K562 (cell line): ENCODE measurements at regions not wholly inside any gene's neighbourhood (a gene's known extent, or its start where the extent isn't known, plus 50 kb on each side); places are given as distances from the start of the nearest gene placed in this dataset.

ENCODE experiments used
- ATAC-seq: fragments of 200-7000 bp; cut with Tn5 transposase; 3 replicates; pipeline ENCODE4 v1.9.1; 2020; ENCODE audit warnings: moderate library complexity
- BruUV-seq: library from RNA; stranded (reverse); fragments of 400-500 nt; replicated peaks from 2 replicates; lab custom pipeline; 2021; lab: Mats Ljungman, UMichigan
- CTCF ChIA-PET: fragments of 300-600 bp; formaldehyde crosslinking; extraction: SDS; loops from one replicate; lab custom pipeline; 2021; ENCODE audit warnings: low intra/inter-chr PET ratio; lab: Yijun Ruan, JAX
- POLR2A ChIA-PET: fragments of 300-600, 350-650 bp; sonication (Branson Sonifier 250); formaldehyde crosslinking; extraction: SDS; loops from one replicate; lab custom pipeline; 2021; ENCODE audit warnings: antibody characterized with exemption, inconsistent platforms; lab: Yijun Ruan, JAX
- DNase-seq, 4 experiments: peaks; one replicate each; pipeline versions ENCODE4 v3.0.0 to v3.0.0-alpha.2; 2011 to 2018; ENCODE audit warnings: low spot score in 3 of 4, mixed read lengths in 3 of 4; ENCODE audit errors: extremely low read depth in 1 of 4
- FAIRE-seq: peaks from 2 replicates; lab custom pipeline; 2011; peaks lifted over from hg19 to GRCh38; lab: Jason Lieb, UNC
- H2AFZ ChIP-seq: 2 replicates; pipeline ENCODE4 v1.6.0; 2011; ENCODE audit warnings: low read depth, low read length, control low read depth, inconsistent platforms
- H3K27ac ChIP-seq: fragments of 200-600 bp; 3 replicates; pipeline ENCODE4 v1.8.0; 2011; ENCODE audit warnings: low read depth, mild to moderate bottlenecking, control low read depth, inconsistent platforms, low read length, moderate library complexity, mixed read lengths; ENCODE audit errors: extremely low read depth
- H3K27me3 ChIP-seq, 2 experiments: fragments of 300-600 bp in 1 of 2; 2 replicates in 1 of 2; 3 replicates in 1 of 2; pipeline versions ENCODE4 v1.6.0 to v1.8.0; 2011; ENCODE audit warnings: inconsistent platforms in 2 of 2, low read length in 2 of 2, mild to moderate bottlenecking in 1 of 2, mixed read lengths in 1 of 2, moderate library complexity in 1 of 2; ENCODE audit not compliant: control insufficient read depth in 2 of 2, insufficient read depth in 2 of 2
- H3K36me3 ChIP-seq: fragments of 300-600 bp; 3 replicates; pipeline ENCODE4 v1.8.0; 2011; ENCODE audit warnings: mild to moderate bottlenecking, low read length, inconsistent platforms; ENCODE audit not compliant: control insufficient read depth, insufficient read depth
- H3K4me1 ChIP-seq, 2 experiments: fragments of 200-600 bp in 1 of 2; replicated peaks in 1 of 2; 2 replicates in 1 of 2; 3 replicates in 1 of 2; pipeline versions ENCODE4 v1.5.1 to v1.8.0; 2011; ENCODE audit warnings: inconsistent platforms in 2 of 2, low read length in 2 of 2, mild to moderate bottlenecking in 1 of 2, mixed read lengths in 1 of 2, moderate library complexity in 1 of 2; ENCODE audit not compliant: control insufficient read depth in 2 of 2, insufficient read depth in 2 of 2
- H3K4me2 ChIP-seq: 2 replicates; pipeline ENCODE4 v1.6.1; 2011; ENCODE audit warnings: low read length, control low read depth, inconsistent platforms, mixed read lengths; ENCODE audit not compliant: insufficient read depth
- H3K4me3 ChIP-seq: fragments of 200-600 bp; sonication (generic), shearing (Covaris generic); 2 replicates; pipeline ENCODE4 v1.5.1; 2016; ENCODE audit warnings: control low read depth, inconsistent platforms
- H3K79me2 ChIP-seq: fragments of 200-600 bp; 3 replicates; pipeline ENCODE4 v1.8.0; 2011; ENCODE audit warnings: low read length, inconsistent platforms; ENCODE audit not compliant: control insufficient read depth, insufficient read depth
- H3K9ac ChIP-seq, 2 experiments: 2 replicates each; pipeline versions ENCODE4 v1.6.0 to v1.6.1; 2011; ENCODE audit warnings: low read depth in 2 of 2, low read length in 2 of 2, control low read depth in 1 of 2, inconsistent platforms in 1 of 2, mild to moderate bottlenecking in 1 of 2, mixed read lengths in 1 of 2; ENCODE audit not compliant: insufficient read depth in 1 of 2
- H3K9me1 ChIP-seq: one replicate; pipeline ENCODE4 v1.6.0; 2011; ENCODE audit warnings: inconsistent platforms, mild to moderate bottlenecking, low read length, moderate library complexity; ENCODE audit not compliant: control insufficient read depth, insufficient read depth
- H3K9me3 ChIP-seq: replicated peaks from 2 replicates; pipeline ENCODE4 v1.5.1; 2011; ENCODE audit warnings: low read depth, low read length, inconsistent platforms; ENCODE audit not compliant: control insufficient read depth, insufficient read depth
- H4K20me1 ChIP-seq: replicated peaks from 2 replicates; pipeline ENCODE4 v1.6.1; 2011; ENCODE audit warnings: low read length, inconsistent platforms, mixed read lengths; ENCODE audit not compliant: control insufficient read depth, insufficient read depth
- BRD9 ChIP-seq: fragments of 450-650 bp; IDR thresholded peaks from 2 replicates; pipeline ENCODE4 v1.6.1; 2018; ENCODE audit warnings: low read depth; ENCODE audit not compliant: partially characterized antibody
- CEBPB ChIP-seq: fragments of 450-650 bp; IDR thresholded peaks from 2 replicates; pipeline ENCODE4 v1.6.1; 2016; ENCODE audit warnings: missing genetic modification characterization, missing compliant biosample characterization
- CLOCK ChIP-seq: fragments of 250-450 bp; sonication (Bioruptor Pico); IDR thresholded peaks from 2 replicates; pipeline ENCODE4 v1.4.0; 2020; ENCODE audit warnings: mild to moderate bottlenecking, moderate library complexity, borderline replicate concordance
- EP300 ChIP-seq: IDR thresholded peaks from 2 replicates; pipeline ENCODE4 v1.6.1; 2012; ENCODE audit warnings: low read length, improper control_type of control experiment
- ETV5 ChIP-seq: sonication (generic); formaldehyde crosslinking; IDR thresholded peaks from 2 replicates; pipeline ENCODE4 v1.4.0; 2020; ENCODE audit warnings: low read depth, mild to moderate bottlenecking, missing genetic modification reagents
- GABPA ChIP-seq: fragments of 200-800 bp; sonication (Bioruptor generic); conservative IDR thresholded peaks from 2 replicates; pipeline ENCODE4 v1.6.1; 2016; ENCODE audit warnings: low read depth, missing genetic modification characterization, missing compliant biosample characterization
- HMBOX1 ChIP-seq: sonication (generic); IDR thresholded peaks from 2 replicates; pipeline ENCODE4 v1.6.1; 2016
- JUNB ChIP-seq: fragments of 450-650 bp; formaldehyde crosslinking; conservative IDR thresholded peaks from 2 replicates; pipeline ENCODE4 v1.4.0; 2020; ENCODE audit warnings: mild to moderate bottlenecking
- LEF1 ChIP-seq: fragments of 450-650 bp; IDR thresholded peaks from 2 replicates; pipeline ENCODE4 v1.6.1; 2016; ENCODE audit warnings: mild to moderate bottlenecking
- NCOA4 ChIP-seq: fragments of 450-650 bp; IDR thresholded peaks from 2 replicates; pipeline ENCODE4 v1.6.1; 2018; ENCODE audit warnings: mild to moderate bottlenecking; ENCODE audit not compliant: partially characterized antibody
- NFE2 ChIP-seq: IDR thresholded peaks from 2 replicates; pipeline ENCODE4 v1.6.1; 2014; ENCODE audit warnings: antibody characterized with exemption, low read depth
- PTRF ChIP-seq: fragments of 450-650 bp; IDR thresholded peaks from 2 replicates; pipeline ENCODE4 v1.6.1; 2016; ENCODE audit warnings: mild to moderate bottlenecking, missing genetic modification characterization, missing compliant biosample characterization
- RAD51 ChIP-seq: fragments of 450-650 bp; IDR thresholded peaks from 2 replicates; pipeline ENCODE4 v1.7.1; 2016; ENCODE audit warnings: low read depth, mild to moderate bottlenecking, borderline replicate concordance
- RBM14 ChIP-seq: fragments of 200-400 bp; formaldehyde crosslinking; IDR thresholded peaks from 2 replicates; pipeline ENCODE4 v1.6.1; 2018; ENCODE audit warnings: low read depth, mild to moderate bottlenecking, low read length, moderate library complexity, borderline replicate concordance; ENCODE audit not compliant: insufficient read depth
- RBM34 ChIP-seq: fragments of 200-400 bp; formaldehyde crosslinking; IDR thresholded peaks from 2 replicates; pipeline ENCODE4 v1.6.1; 2018; ENCODE audit warnings: low read length, borderline replicate concordance; ENCODE audit not compliant: insufficient read depth
- SPI1 ChIP-seq: IDR thresholded peaks from 2 replicates; pipeline ENCODE4 v1.6.1; 2011; ENCODE audit warnings: low read depth, low read length, control low read depth, borderline replicate concordance
- ZNF239 ChIP-seq: fragments of 250-450 bp; sonication (Bioruptor Pico); IDR thresholded peaks from 2 replicates; pipeline ENCODE4 v1.4.0; 2020; ENCODE audit warnings: mild to moderate bottlenecking
- ZNF24 ChIP-seq: fragments of 450-650 bp; IDR thresholded peaks from 2 replicates; pipeline ENCODE4 v1.6.1; 2016
- ZNF253 ChIP-seq: fragments of 250-450 bp; sonication (Bioruptor Pico); conservative IDR thresholded peaks from 2 replicates; pipeline ENCODE4 v1.6.1; 2021; ENCODE audit warnings: mild to moderate bottlenecking
- WGBS: fragments of 100-300 bp; shearing (Covaris generic); methylation state at CpG from one replicate; pipeline ENCODE4 v1.1.6; 2016; ENCODE audit warnings: low coverage, mixed read lengths; ENCODE audit not compliant: insufficient coverage; ENCODE audit errors: missing lambda C conversion rate; 5-methylcytosine and 5-hydroxymethylcytosine counted together
- in situ Hi-C: fragments of 300-500 bp; cut with MboI; formaldehyde crosslinking; loops from 4 replicates; pipeline ENCODE4 v1.15.0; 2018; ENCODE audit warnings: inconsistent platforms, mixed read lengths
- intact Hi-C: fragments of 100-400 bp; cut with micrococcal nuclease; formaldehyde crosslinking; loops from 2 replicates; pipeline ENCODE4 v1.14.2; 2022
- TF ChIP-seq, protein P1 (sequence below), 2 experiments: fragments of 450-650 bp in 1 of 2; sonication (generic) in 1 of 2; formaldehyde crosslinking; conservative IDR thresholded peaks; 2 replicates each; pipeline versions ENCODE4 v1.4.0 to v1.8.1; 2020 to 2022; ENCODE audit warnings: mild to moderate bottlenecking in 1 of 2, missing genetic modification reagents in 1 of 2

DNA sequence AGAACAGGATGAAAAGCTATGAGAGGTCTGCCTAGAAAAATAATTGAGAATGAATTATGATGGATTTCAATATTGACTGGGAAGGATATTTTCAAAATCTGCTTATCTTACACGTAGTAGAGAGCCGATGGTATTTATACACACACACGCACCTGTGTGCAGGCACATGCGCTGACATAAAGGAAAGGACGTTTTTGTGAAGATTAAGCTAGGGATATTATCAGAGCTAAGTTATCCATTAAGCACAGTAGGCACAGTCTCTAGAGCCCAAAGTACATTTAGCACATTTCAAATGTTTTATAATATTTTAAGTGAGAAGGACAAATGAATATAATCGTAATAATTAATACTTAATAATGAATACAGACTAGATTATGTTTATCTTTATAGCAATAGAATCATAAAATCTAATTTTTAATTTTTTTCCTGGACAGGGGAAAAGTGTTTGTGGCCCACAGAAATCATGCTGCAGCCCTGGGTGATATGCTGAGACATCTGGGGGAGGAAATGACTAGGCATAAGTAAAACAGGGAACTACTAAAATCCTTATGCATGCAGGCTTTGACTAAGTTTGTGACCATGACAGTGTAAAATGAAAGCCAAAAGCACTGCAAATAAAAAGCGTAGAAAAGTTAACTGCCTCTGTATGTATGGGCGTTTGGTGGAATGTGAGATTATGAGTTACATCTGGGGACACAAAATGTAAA is 146.1 kb downstream of the KITLG start:
- H3K9me1 ChIP-seq: no peaks in the 10 kb centered on the region
- 1% methylated on average over 8 of the region's 8 CpGs for WGBS
- FAIRE-seq: peak; percentile 60
- H3K4me2 ChIP-seq: peak overlapping the region; percentile 11; the same call in 1 of the 2 replicates
- H4K20me1 ChIP-seq: no peaks in the 10 kb centered on the region
- no peaks in the 10 kb centered on the region for H3K9me3 ChIP-seq
- DNase-seq: peak; percentile 13 to 67 (median 22)
- H3K4me1 ChIP-seq: peaks cover 0 to 11% of the 10 kb centered on the region in 2 experiments; a peak in 1 of 5 replicates
- peak overlapping the region; percentile 91 for H3K27ac ChIP-seq
- H3K27me3 ChIP-seq: no peaks in the 10 kb centered on the region
- in situ Hi-C loops: no loop called here
- POLR2A ChIA-PET: no interaction called here
- H3K79me2 ChIP-seq: no peaks in the 10 kb centered on the region
- peak overlapping the region in 1 of 2 experiments; percentile 41; a peak in 2 of 4 replicates for H3K9ac ChIP-seq
- peak overlapping the region; percentile 80 for H2AFZ ChIP-seq
- BruUV-seq: no TSS peak
- H3K4me3 ChIP-seq: no peak overlapping the region
- no peaks in the 10 kb centered on the region for H3K36me3 ChIP-seq
- ATAC-seq: peak; percentile 91
- intact Hi-C loops: no loop called here
- CTCF ChIA-PET: no interaction called here
- TF ChIP-seq PTRF (no peak), RBM34 (no peak), CLOCK (CRISPR knock-in tag) (no peak), ZNF24 (no peak), GABPA (tag) (peak; percentile 47), RBM14 (no peak), ZNF253 (CRISPR knock-in tag) (no peak), ETV5 (no peak), BRD9 (peak; percentile 17), HMBOX1 (peak; percentile 76), ZNF239 (CRISPR knock-in tag) (no peak), NFE2 (peak; percentile 94), LEF1 (peak; percentile 30; the same call in 1 of the 2 replicates), NCOA4 (no peak), SPI1 (0 out of 2 replicates have a peak, but pooled peaks have one; percentile 12), JUNB (CRISPR knock-in tag) (no peak), CEBPB (tag) (no peak), EP300 (peak; percentile 43; the same call in 1 of the 2 replicates), RAD51 (no peak)
- TF ChIP-seq, protein P1, sequence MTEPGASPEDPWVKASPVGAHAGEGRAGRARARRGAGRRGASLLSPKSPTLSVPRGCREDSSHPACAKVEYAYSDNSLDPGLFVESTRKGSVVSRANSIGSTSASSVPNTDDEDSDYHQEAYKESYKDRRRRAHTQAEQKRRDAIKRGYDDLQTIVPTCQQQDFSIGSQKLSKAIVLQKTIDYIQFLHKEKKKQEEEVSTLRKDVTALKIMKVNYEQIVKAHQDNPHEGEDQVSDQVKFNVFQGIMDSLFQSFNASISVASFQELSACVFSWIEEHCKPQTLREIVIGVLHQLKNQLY (CRISPR knock-in tag; conservative IDR thresholded peaks at IDR 0.05): no peak
